ENCODE measurements at regions not wholly inside any gene's neighbourhood (a gene's known extent, or its start where the extent isn't known, plus 50 kb on each side); places are given as distances from the start of the nearest gene placed in this dataset.
"Not testable (repeated sequence)": the region's sequence is repeated elsewhere in the genome, so short reads cannot be mapped to it uniquely, and the experiment has no call there.

DNA sequence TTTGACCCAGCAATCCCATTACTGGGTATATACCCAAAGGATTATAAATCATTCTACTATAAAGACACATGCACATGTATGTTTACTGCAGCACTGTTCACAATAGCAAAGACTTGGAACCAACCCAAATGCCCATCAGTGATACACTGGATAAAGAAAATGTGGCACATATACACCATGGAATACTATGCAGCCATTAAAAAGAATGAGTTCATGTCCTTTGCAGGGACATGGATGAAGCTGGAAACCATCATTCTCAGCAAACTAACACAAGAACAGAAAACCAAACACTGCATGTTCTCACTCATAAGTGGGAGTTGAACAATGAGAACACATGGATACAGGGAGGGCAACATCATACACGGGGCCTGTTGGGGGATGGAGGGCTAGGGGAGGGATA is 104.3 kb downstream of the ANKRD18B start:
- TF ChIP-seq CTCF (IDR thresholded peaks at IDR 0.05 in 4 of 5, conservative IDR thresholded peaks at IDR 0.05 in 1 of 5); POLR2A (IDR thresholded peaks at IDR 0.05): not testable (repeated sequence)
